ENCODE measurements at regions not wholly inside any gene's neighbourhood (a gene's known extent, or its start where the extent isn't known, plus 50 kb on each side); places are given as distances from the start of the nearest gene placed in this dataset.

- no peak for DNase-seq
Measured at GRCh38 chr9:35540315-35540714, 50.4 kb downstream of the RUSC2 start.

DNA sequence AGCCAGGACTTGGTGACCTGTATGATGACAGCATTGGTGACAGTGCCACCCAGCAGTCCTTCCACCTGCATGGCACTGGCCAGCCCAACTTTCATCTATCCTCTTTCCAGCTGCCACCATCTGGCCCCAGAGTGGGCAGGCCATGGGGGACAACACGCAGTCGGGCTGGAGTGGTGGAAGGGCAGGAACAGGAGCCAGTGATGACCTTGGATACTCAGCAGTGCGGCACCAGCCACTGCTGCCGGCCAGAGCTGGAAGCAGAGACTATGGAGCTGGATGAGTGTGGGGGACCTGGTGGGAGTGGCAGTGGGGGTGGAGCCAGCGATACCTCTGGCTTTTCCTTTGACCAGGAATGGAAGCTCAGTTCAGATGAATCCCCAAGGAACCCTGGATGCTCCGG, 56.9 kb downstream of the RUSC2 start:
- no peak for DNase-seq

- no peak for DNase-seq
Measured at GRCh38 chr9:35547889-35548418, 57.1 kb upstream of the TESK1 start.

GRCh38 chr9:35548571-35548970, 56.5 kb upstream of the TESK1 start:
- no peak for DNase-seq

DNA sequence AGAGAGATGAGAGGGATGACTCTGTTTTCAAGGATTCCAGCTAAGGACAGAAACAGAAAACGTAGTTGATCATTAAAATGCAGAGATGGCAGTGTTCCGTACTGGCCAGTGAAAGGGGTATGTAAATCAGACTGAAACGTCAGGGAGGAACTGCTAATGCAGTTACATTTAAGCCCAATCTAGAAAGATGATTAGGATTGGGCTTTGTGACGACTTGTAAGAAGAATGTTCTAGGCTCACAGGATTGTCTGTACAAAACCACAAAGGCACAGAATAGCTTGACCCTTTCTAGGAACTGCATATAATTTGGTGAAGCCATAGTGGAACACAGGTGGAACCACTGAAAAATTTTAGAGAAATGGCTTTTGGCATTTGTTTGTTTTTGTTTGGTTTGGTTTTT, 55.6 kb upstream of the TESK1 start:
- DNase-seq: no peak

- DNase-seq: no peak
Measured at GRCh38 chr9:35552376-35552775, 52.7 kb upstream of the TESK1 start.

DNA sequence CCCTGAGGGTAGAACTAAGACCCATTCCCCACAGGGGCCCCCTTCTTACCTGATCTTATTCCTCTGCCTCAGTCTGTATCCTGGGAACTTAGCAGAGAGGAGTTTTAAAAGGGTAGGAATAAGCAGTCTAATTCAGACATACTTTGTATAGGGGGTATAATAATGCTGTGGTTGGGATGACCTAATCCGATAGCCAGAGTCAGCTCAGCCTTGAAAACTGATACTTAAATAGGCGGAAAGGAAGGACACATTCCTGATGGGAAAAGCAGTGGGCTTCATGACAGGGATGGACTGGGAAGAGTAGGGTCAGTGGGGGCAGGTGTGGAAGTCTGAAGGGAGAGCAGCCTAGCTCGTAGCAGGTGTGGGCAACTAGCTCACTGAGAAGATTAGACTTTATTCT, 52.2 kb upstream of the TESK1 start:
- no peak for DNase-seq

DNA sequence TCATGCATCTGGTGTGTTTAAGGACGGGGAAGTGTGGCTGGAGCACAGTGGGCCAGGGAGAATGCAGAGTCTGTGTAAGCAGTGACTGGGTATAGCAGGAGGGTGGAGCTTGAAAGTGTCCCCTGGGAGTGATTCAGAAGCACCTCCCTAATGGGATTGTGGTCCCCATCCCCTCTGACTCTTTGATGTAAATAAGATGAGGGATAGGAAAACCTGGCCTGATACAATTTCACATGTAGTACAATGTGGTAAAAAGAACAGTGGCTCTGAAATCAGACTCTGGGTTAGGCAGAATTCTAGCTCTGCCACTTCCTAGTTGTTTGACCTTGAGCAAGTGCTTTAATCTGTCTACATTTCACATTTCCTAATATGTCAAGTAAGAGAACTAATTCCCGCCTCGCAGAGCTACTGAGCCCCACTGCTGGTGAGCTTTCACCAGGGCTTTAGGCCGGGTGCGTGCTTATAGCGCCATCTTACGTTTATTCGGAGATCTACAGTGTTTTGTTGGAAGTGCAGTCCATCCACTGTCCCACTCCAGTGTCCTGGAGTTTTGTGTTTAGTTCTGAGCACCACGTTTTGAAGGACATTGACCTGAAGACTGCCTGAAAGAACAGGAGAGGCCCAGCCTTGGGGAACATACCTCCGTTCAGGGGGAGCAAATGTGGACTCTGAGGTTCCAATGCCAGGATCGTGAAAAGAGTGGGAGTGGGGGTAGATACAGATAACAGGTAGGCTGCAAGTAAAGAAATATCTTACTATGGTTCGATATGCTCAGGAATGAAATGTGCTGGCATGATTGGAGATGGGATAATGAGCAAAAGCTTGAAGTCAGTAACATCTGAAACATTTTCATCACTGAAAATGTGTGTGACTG, 51.2 kb upstream of the TESK1 start:
- DNase-seq: peak; percentile 72

DNA sequence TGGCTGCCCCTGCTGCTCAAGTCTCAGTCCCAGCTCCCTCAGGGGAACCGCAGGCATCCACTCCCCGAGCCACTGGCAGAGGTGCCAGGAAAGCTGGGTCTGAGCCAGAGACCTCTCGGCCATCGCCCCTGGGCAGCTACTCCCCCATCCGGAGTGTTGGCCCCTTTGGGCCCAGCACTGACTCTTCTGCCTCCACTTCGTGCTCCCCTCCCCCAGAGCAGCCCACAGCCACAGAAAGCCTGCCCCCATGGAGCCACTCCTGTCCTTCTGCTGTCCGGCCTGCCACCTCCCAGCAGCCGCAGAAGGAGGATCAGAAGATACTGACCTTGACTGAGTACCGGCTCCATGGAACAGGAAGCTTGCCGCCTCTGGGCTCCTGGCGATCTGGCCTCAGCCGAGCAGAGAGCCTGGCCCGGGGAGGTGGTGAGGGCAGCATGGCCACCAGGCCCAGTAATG, 49.8 kb upstream of the TESK1 start:
- no peak for DNase-seq

Data from left hindlimb (tissue), 1 donor.